ENCODE measurements at regions not wholly inside any gene's neighbourhood (a gene's known extent, or its start where the extent isn't known, plus 50 kb on each side); places are given as distances from the start of the nearest gene placed in this dataset.

GRCh38 chrX:40966213-40966820 is 118.9 kb upstream of the USP9X start:
- H3K4me2 ChIP-seq (ENCODE audit: low read length), result no peak overlapping the region
- no peaks in the 10 kb centered on the region for H3K27me3 ChIP-seq (ENCODE audit: control insufficient read depth, insufficient read depth, low read length)
- no peaks in the 10 kb centered on the region for H3K36me3 ChIP-seq (ENCODE audit: control insufficient read depth, insufficient read depth, low read length)
- no peak overlapping the region for H3K9ac ChIP-seq
- no peaks in the 10 kb centered on the region for H3K9me3 ChIP-seq (ENCODE audit: control insufficient read depth, low read length)
- H3K79me2 ChIP-seq, result no peaks in the 10 kb centered on the region
- H2AFZ ChIP-seq, result peak overlapping the region; percentile 42
- H3K4me1 ChIP-seq, result no peaks in the 10 kb centered on the region
- H3K4me3 ChIP-seq (ENCODE audit: low read depth, low read length), result no peak overlapping the region
- TF ChIP-seq CTCF (IDR thresholded peaks at IDR 0.05), result no peak
- H3K27ac ChIP-seq, result peak overlapping the region; percentile 49

DNA sequence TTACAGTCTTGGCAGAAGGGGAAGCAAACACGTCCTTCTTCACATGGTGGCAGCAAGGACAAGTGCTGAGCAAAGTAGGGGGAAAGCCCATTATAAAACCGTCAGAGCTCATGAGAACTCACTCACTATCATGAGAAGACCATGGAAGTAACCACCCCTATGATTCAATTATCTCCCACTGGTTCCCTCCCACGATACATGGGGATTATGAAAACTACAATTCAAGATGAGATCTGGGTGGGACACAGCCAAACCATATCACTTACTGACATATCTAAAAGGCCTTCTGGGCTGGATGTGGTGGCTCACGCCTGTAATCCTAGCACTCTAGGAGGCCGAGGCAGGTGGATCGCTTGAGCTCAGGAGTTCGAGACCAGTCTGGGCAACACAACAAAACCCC is 117.1 kb upstream of the USP9X start:
- no peak for TF ChIP-seq CTCF (IDR thresholded peaks at IDR 0.05)
- no peak overlapping the region for H3K4me3 ChIP-seq (ENCODE audit: low read depth, low read length)
- no peaks in the 10 kb centered on the region for H3K27me3 ChIP-seq (ENCODE audit: control insufficient read depth, insufficient read depth, low read length)
- no peaks in the 10 kb centered on the region for H3K9me3 ChIP-seq (ENCODE audit: control insufficient read depth, low read length)
- H3K4me1 ChIP-seq, result no peaks in the 10 kb centered on the region
- H3K9ac ChIP-seq, result no peak overlapping the region
- H3K27ac ChIP-seq, result no peak overlapping the region
- H3K36me3 ChIP-seq (ENCODE audit: control insufficient read depth, insufficient read depth, low read length), result no peaks in the 10 kb centered on the region
- H3K79me2 ChIP-seq, result no peaks in the 10 kb centered on the region
- H2AFZ ChIP-seq, result no peak overlapping the region
- no peak overlapping the region for H3K4me2 ChIP-seq (ENCODE audit: low read length)

DNA sequence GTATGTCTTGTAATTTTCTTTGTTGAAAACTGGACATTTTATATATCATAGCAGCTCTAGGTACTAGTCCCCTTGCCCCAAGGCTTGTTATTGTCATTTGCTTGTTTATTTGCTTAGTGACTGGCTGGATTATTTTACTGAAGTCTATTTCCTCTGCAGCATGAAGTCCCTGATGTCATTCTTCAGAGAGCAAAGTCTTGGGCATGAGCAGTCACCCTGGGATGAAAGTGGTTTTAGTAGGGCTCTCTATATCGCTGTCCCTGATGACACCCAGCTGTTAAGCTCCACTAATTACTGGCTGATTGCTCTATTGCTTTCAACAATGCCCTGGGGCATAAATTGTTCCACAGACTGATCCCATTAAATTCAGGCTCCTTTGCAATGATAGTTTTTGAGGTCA is 113.5 kb upstream of the USP9X start:
- Histone ChIP-seq H3K4me3 (ENCODE audit: low read depth, low read length) (no peak overlapping the region), H3K4me1 (no peaks in the 10 kb centered on the region), H2AFZ (no peak overlapping the region), H3K27me3 (ENCODE audit: control insufficient read depth, insufficient read depth, low read length) (no peaks in the 10 kb centered on the region), H3K36me3 (ENCODE audit: control insufficient read depth, insufficient read depth, low read length) (no peaks in the 10 kb centered on the region), H3K9ac (no peak overlapping the region), H3K9me3 (ENCODE audit: control insufficient read depth, low read length) (no peaks in the 10 kb centered on the region), H3K27ac (no peak overlapping the region), H3K79me2 (no peaks in the 10 kb centered on the region), H3K4me2 (ENCODE audit: low read length) (no peak overlapping the region)
- TF ChIP-seq CTCF (IDR thresholded peaks at IDR 0.05), result no peak

DNA sequence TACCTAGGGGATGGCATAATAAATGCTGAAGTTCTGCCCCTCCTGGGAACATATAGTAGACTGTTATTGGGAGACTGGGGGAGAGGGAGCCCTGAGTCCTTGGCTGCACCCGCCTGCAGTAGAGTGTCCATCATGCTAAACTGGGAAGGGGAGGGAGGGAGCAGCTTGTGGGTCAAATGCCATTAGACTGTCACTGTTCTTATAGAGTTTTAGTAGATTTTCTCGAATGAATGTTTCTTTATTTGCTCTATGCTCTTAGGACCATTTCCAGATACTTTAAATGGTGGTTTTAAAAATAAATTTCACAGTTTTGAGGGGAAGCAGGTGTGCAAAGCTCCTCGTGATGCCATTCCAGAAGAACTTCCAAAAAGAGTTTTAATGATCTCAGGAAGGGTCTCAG is 111.6 kb upstream of the USP9X start:
- no peaks in the 10 kb centered on the region for H3K27me3 ChIP-seq (ENCODE audit: control insufficient read depth, insufficient read depth, low read length)
- H3K9ac ChIP-seq, result no peak overlapping the region
- no peak overlapping the region for H3K4me3 ChIP-seq (ENCODE audit: low read depth, low read length)
- TF ChIP-seq CTCF (IDR thresholded peaks at IDR 0.05), result no peak
- H3K36me3 ChIP-seq (ENCODE audit: control insufficient read depth, insufficient read depth, low read length), result no peaks in the 10 kb centered on the region
- no peaks in the 10 kb centered on the region for H3K9me3 ChIP-seq (ENCODE audit: control insufficient read depth, low read length)
- H3K79me2 ChIP-seq, result no peaks in the 10 kb centered on the region
- H3K27ac ChIP-seq, result no peak overlapping the region
- H3K4me1 ChIP-seq, result no peaks in the 10 kb centered on the region
- H3K4me2 ChIP-seq (ENCODE audit: low read length), result no peak overlapping the region
- H2AFZ ChIP-seq, result no peak overlapping the region

- Histone ChIP-seq H3K27ac (no peak overlapping the region), H2AFZ (no peak overlapping the region), H3K4me3 (ENCODE audit: low read depth, low read length) (no peak overlapping the region), H3K27me3 (ENCODE audit: control insufficient read depth, insufficient read depth, low read length) (no peaks in the 10 kb centered on the region), H3K79me2 (no peaks in the 10 kb centered on the region), H3K9me3 (ENCODE audit: control insufficient read depth, low read length) (no peaks in the 10 kb centered on the region), H3K9ac (no peak overlapping the region), H3K4me1 (no peaks in the 10 kb centered on the region), H3K36me3 (ENCODE audit: control insufficient read depth, insufficient read depth, low read length) (no peaks in the 10 kb centered on the region), H3K4me2 (ENCODE audit: low read length) (no peak overlapping the region)
- TF ChIP-seq CTCF (IDR thresholded peaks at IDR 0.05), result no peak
These were observed 109.3 kb upstream of the USP9X start for GRCh38 chrX:40975951-40976350.

Data from parathyroid adenoma (tissue), 2 donors.